ENCODE measurements at regions not wholly inside any gene's neighbourhood (a gene's known extent, or its start where the extent isn't known, plus 50 kb on each side); places are given as distances from the start of the nearest gene placed in this dataset.

- DNase-seq = no peak
- Histone ChIP-seq H3K9me3 (no peaks in the 10 kb centered on the region), H3K4me1 (no peaks in the 10 kb centered on the region), H3K27ac (no peak overlapping the region), H3K27me3 (no peaks in the 10 kb centered on the region), H3K36me3 (no peaks in the 10 kb centered on the region), H3K4me3 (no peak overlapping the region)
- TF ChIP-seq POLR2A (IDR thresholded peaks at IDR 0.05) (no peak), EP300 (IDR thresholded peaks at IDR 0.05) (no peak), CTCF (IDR thresholded peaks at IDR 0.05) (no peak), POLR2AphosphoS5 (IDR thresholded peaks at IDR 0.05) (no peak)
- 68 to 79% methylated on average over 4 of the region's 4 CpGs for WGBS, 2 donors
- ATAC-seq (ENCODE audit: low FRiP score in 2 of 2) = no peak
Observed at GRCh38 chr1:173297798-173298391, 90.8 kb upstream of the TNFSF4 start.

- TF ChIP-seq POLR2A (IDR thresholded peaks at IDR 0.05) (no peak), EP300 (IDR thresholded peaks at IDR 0.05) (no peak), POLR2AphosphoS5 (IDR thresholded peaks at IDR 0.05) (no peak), CTCF (IDR thresholded peaks at IDR 0.05) (no peak)
- Histone ChIP-seq H3K4me1 (no peaks in the 10 kb centered on the region), H3K4me3 (no peak overlapping the region), H3K36me3 (no peaks in the 10 kb centered on the region), H3K27me3 (no peaks in the 10 kb centered on the region), H3K27ac (no peak overlapping the region), H3K9me3 (no peaks in the 10 kb centered on the region)
- 66 to 74% methylated on average over 5 of the region's 5 CpGs for WGBS, 2 donors
- DNase-seq (no peak), ATAC-seq (ENCODE audit: low FRiP score in 2 of 2) (no peak)
Observed at GRCh38 chr1:173300061-173301044, 93.2 kb upstream of the TNFSF4 start.

GRCh38 chr1:173301507-173301906 is 94.4 kb upstream of the TNFSF4 start:
- no peak for ATAC-seq (ENCODE audit: low FRiP score in 2 of 2)
- 95 to 96% methylated on average over 1 of the region's 1 CpG for WGBS, 2 donors
- Histone ChIP-seq H3K9me3 (no peaks in the 10 kb centered on the region), H3K27me3 (no peaks in the 10 kb centered on the region), H3K4me1 (no peaks in the 10 kb centered on the region), H3K27ac (no peak overlapping the region), H3K36me3 (no peaks in the 10 kb centered on the region), H3K4me3 (no peak overlapping the region)
- no peak for DNase-seq
- TF ChIP-seq CTCF (IDR thresholded peaks at IDR 0.05) = no peak
- no peak for TF ChIP-seq EP300 (IDR thresholded peaks at IDR 0.05)
- no peak for TF ChIP-seq POLR2AphosphoS5 (IDR thresholded peaks at IDR 0.05)
- TF ChIP-seq POLR2A (IDR thresholded peaks at IDR 0.05) = no peak

GRCh38 chr1:173302366-173302765 is 95.2 kb upstream of the TNFSF4 start:
- Histone ChIP-seq H3K4me1 (no peaks in the 10 kb centered on the region), H3K27me3 (no peaks in the 10 kb centered on the region), H3K27ac (no peak overlapping the region), H3K4me3 (no peak overlapping the region), H3K36me3 (no peaks in the 10 kb centered on the region), H3K9me3 (no peaks in the 10 kb centered on the region)
- no peak for TF ChIP-seq POLR2AphosphoS5 (IDR thresholded peaks at IDR 0.05)
- TF ChIP-seq CTCF (IDR thresholded peaks at IDR 0.05) = no peak
- TF ChIP-seq POLR2A (IDR thresholded peaks at IDR 0.05) = no peak
- TF ChIP-seq EP300 (IDR thresholded peaks at IDR 0.05) = no peak
- WGBS, 2 donors = 69 to 74% methylated on average over 1 of the region's 1 CpG
- no peak for ATAC-seq (ENCODE audit: low FRiP score in 2 of 2)
- no peak for DNase-seq

Data from upper lobe of left lung (tissue), 6 donors.